ENCODE measurements at regions not wholly inside any gene's neighbourhood (a gene's known extent, or its start where the extent isn't known, plus 50 kb on each side); places are given as distances from the start of the nearest gene placed in this dataset.

DNA sequence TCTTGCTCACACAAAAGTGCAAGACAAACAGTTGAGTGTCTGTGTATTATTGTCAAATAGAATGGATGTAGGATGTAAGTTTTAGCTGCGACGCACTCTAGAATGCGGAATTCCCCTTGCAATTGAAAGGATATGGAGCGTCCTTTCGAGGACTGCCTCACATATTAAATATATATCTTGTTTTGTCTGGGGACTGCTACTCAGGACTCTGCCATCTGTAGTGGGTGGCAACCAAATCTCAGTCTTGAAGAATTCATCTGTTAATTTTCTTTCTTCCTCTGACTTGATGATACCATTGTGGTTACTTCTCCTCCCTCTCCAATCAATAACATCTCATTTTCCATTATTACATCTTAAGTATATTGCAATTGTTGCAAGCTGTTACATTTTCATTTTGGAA, 121.6 kb downstream of the SOX4 start:
- H3K27me3 ChIP-seq = no peaks in the 10 kb centered on the region
- no peak for DNase-seq (ENCODE audit: low spot score in 2 of 2)
- peaks cover 0 to 11% (median 0%) of the 10 kb centered on the region in 4 donors for H3K9me3 ChIP-seq
- 62 to 79% methylated on average over 5 of the region's 5 CpGs for WGBS, 2 donors
- H3K27ac ChIP-seq = no peak overlapping the region
- H3K4me3 ChIP-seq = no peak overlapping the region
- TF ChIP-seq CTCF (IDR thresholded peaks at IDR 0.05) = no peak
- TF ChIP-seq EP300 (IDR thresholded peaks at IDR 0.05) = no peak
- no peak for TF ChIP-seq POLR2A (IDR thresholded peaks at IDR 0.05)
- no peaks in the 10 kb centered on the region for H3K36me3 ChIP-seq
- peaks cover 0 to 11% (median 4%) of the 10 kb centered on the region in 4 donors for H3K4me1 ChIP-seq

- Histone ChIP-seq H3K36me3 (no peaks in the 10 kb centered on the region), H3K27ac (no peak overlapping the region), H3K4me3 (no peak overlapping the region), H3K9me3 (peaks cover 0 to 11% (median 0%) of the 10 kb centered on the region in 4 donors), H3K27me3 (no peaks in the 10 kb centered on the region), H3K4me1 (no peaks in the 10 kb centered on the region)
- WGBS, 2 donors = 60 to 70% methylated on average over 12 of the region's 12 CpGs
- TF ChIP-seq EP300 (IDR thresholded peaks at IDR 0.05) = no peak
- TF ChIP-seq CTCF (IDR thresholded peaks at IDR 0.05) = no peak
- no peak for TF ChIP-seq POLR2A (IDR thresholded peaks at IDR 0.05)
- no peak for DNase-seq (ENCODE audit: low spot score in 2 of 2)
Measured at GRCh38 chr6:21722510-21722909, 129.0 kb downstream of the SOX4 start.

DNA sequence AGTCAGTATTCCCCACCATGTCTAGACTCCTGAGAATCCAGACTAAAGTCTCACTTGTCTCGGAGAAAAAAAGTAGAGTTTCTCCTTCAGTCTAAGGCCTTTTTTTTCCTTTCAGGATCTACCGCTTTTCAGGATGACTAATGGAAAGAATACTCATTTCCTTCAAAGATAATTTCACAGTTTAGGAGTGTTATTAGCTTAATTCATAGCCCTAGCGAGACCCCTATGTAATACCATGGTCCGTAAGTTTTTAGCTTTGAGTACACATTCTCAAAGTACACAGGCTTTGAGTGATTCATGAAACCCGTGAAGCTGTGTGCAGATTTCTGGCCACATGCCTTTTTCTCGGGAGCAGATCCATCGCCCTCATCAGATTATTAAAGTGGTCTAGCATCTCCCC, 133.1 kb downstream of the SOX4 start:
- H3K27me3 ChIP-seq = no peaks in the 10 kb centered on the region
- no peak overlapping the region for H3K4me3 ChIP-seq
- WGBS, 2 donors = 65 to 75% methylated on average over 7 of the region's 7 CpGs
- H3K36me3 ChIP-seq = no peaks in the 10 kb centered on the region
- H3K9me3 ChIP-seq = no peaks in the 10 kb centered on the region
- no peak overlapping the region for H3K27ac ChIP-seq
- no peak for DNase-seq (ENCODE audit: low spot score in 2 of 2)
- peaks cover 0 to 3% (median 0%) of the 10 kb centered on the region in 4 donors for H3K4me1 ChIP-seq
- TF ChIP-seq CTCF (IDR thresholded peaks at IDR 0.05) (no peak), POLR2A (IDR thresholded peaks at IDR 0.05) (no peak), EP300 (IDR thresholded peaks at IDR 0.05) (no peak)

DNA sequence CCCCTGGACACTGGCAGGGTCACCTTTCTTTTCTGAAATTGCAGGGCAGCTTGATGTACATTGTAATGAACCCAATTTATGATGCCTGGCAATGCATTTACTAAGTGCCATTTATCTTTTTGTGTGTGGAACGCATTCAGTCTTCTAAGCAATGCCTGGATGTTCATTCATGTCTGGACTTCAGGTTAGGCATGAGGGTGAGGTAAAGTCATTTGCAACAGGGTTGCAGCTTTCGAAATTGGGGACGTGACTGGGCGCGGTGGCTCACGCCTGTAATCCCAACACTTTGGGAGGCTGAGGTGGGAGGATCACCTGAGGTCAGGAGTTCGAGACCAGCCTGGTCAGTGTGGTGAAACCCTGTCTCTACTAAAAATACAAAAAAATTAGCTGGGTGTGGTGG, 134.6 kb downstream of the SOX4 start:
- no peaks in the 10 kb centered on the region for H3K27me3 ChIP-seq
- H3K9me3 ChIP-seq = no peaks in the 10 kb centered on the region
- peaks cover 0 to 17% (median 0%) of the 10 kb centered on the region in 4 donors for H3K4me1 ChIP-seq
- no peak for DNase-seq (ENCODE audit: low spot score in 2 of 2)
- no peaks in the 10 kb centered on the region for H3K36me3 ChIP-seq
- no peak overlapping the region for H3K27ac ChIP-seq
- no peak for TF ChIP-seq CTCF (IDR thresholded peaks at IDR 0.05)
- no peak for TF ChIP-seq POLR2A (IDR thresholded peaks at IDR 0.05)
- no peak for TF ChIP-seq EP300 (IDR thresholded peaks at IDR 0.05)
- H3K4me3 ChIP-seq = no peak overlapping the region
- 96 to 98% methylated on average over 7 of the region's 7 CpGs for WGBS, 2 donors

- Histone ChIP-seq H3K36me3 (no peaks in the 10 kb centered on the region), H3K9me3 (no peaks in the 10 kb centered on the region), H3K4me3 (no peak overlapping the region), H3K27ac (no peak overlapping the region), H3K4me1 (peaks cover 0 to 24% (median 3%) of the 10 kb centered on the region in 4 donors), H3K27me3 (no peaks in the 10 kb centered on the region)
- DNase-seq (ENCODE audit: low spot score in 2 of 2) = no peak
- 72 to 74% methylated on average over 4 of the region's 4 CpGs for WGBS, 2 donors
- TF ChIP-seq POLR2A (IDR thresholded peaks at IDR 0.05) (no peak), EP300 (IDR thresholded peaks at IDR 0.05) (no peak), CTCF (IDR thresholded peaks at IDR 0.05) (no peak)
Measured at GRCh38 chr6:21729431-21729830, 135.9 kb downstream of the SOX4 start.
